H9 (cell line): ENCODE measurements at regions not wholly inside any gene's neighbourhood (a gene's known extent, or its start where the extent isn't known, plus 50 kb on each side); places are given as distances from the start of the nearest gene placed in this dataset.

Experiments used
- DNase-seq: peaks from one replicate; pipeline ENCODE4 v3.0.0-alpha.2; 2017
- H2AFZ ChIP-seq: one replicate; pipeline ENCODE4 v1.6.1; 2013; ENCODE audit warnings: mild to moderate bottlenecking, low read length, control low read depth, moderate library complexity
- H2AK5ac ChIP-seq: 2 replicates; pipeline ENCODE4 v1.6.1; 2013; ENCODE audit warnings: low read length, control low read depth, mixed read lengths; ENCODE audit not compliant: insufficient read length
- H2BK120ac ChIP-seq: one replicate; pipeline ENCODE4 v1.6.1; 2013; ENCODE audit warnings: low read depth, mild to moderate bottlenecking, low read length, control low read depth, inconsistent platforms; ENCODE audit not compliant: poor library complexity, severe bottlenecking
- H2BK12ac ChIP-seq: 2 replicates; pipeline ENCODE4 v1.6.1; 2013; ENCODE audit warnings: low read length, control low read depth, mixed read lengths, low read depth; ENCODE audit not compliant: insufficient read length
- H2BK15ac ChIP-seq: 2 replicates; pipeline ENCODE4 v1.6.1; 2013; ENCODE audit warnings: low read depth, low read length, control low read depth
- H2BK20ac ChIP-seq: one replicate; pipeline ENCODE4 v1.6.1; 2013; ENCODE audit warnings: low read depth, mild to moderate bottlenecking, low read length, control low read depth, inconsistent platforms; ENCODE audit not compliant: poor library complexity, severe bottlenecking
- H2BK5ac ChIP-seq: 2 replicates; pipeline ENCODE4 v1.6.1; 2013; ENCODE audit warnings: low read length, control low read depth, mixed read lengths; ENCODE audit not compliant: insufficient read length
- H3K14ac ChIP-seq: 2 replicates; pipeline ENCODE4 v1.6.1; 2013; ENCODE audit warnings: low read length, control low read depth; ENCODE audit not compliant: insufficient read depth
- H3K18ac ChIP-seq: 2 replicates; pipeline ENCODE4 v1.6.1; 2013; ENCODE audit warnings: low read depth, mild to moderate bottlenecking, mixed read lengths, low read length, control low read depth; ENCODE audit not compliant: insufficient read length
- H3K23ac ChIP-seq: 2 replicates; pipeline ENCODE4 v1.6.1; 2013; ENCODE audit warnings: low read length, control low read depth, mixed read lengths, low read depth; ENCODE audit not compliant: insufficient read length
- H3K23me2 ChIP-seq: 2 replicates; pipeline ENCODE4 v1.6.1; 2013; ENCODE audit warnings: low read depth, mild to moderate bottlenecking, mixed read lengths, low read length, control low read depth; ENCODE audit not compliant: insufficient read length, poor library complexity, severe bottlenecking
- H3K27ac ChIP-seq: 2 replicates; pipeline ENCODE4 v1.5.1; 2013; ENCODE audit warnings: low read length, control low read depth, mixed read lengths, low read depth; ENCODE audit not compliant: insufficient read length
- H3K27me3 ChIP-seq: 2 replicates; pipeline ENCODE4 v1.6.1; 2013; ENCODE audit warnings: low read length, control low read depth, inconsistent platforms; ENCODE audit not compliant: insufficient read depth
- H3K4ac ChIP-seq: 2 replicates; pipeline ENCODE4 v1.6.1; 2013; ENCODE audit warnings: low read depth, mild to moderate bottlenecking, control low read depth, inconsistent platforms, low read length, moderate library complexity
- H3K4me1 ChIP-seq: 2 replicates; pipeline ENCODE4 v1.6.1; 2013; ENCODE audit warnings: low read length, control low read depth, inconsistent platforms; ENCODE audit not compliant: insufficient read depth
- H3K4me2 ChIP-seq: 2 replicates; pipeline ENCODE4 v1.6.1; 2013; ENCODE audit warnings: low read length, control low read depth, mixed read lengths; ENCODE audit not compliant: insufficient read length, insufficient read depth
- H3K56ac ChIP-seq: 2 replicates; pipeline ENCODE4 v1.6.1; 2013; ENCODE audit warnings: low read depth, mild to moderate bottlenecking, mixed read lengths, low read length, control low read depth; ENCODE audit not compliant: insufficient read length
- H3K79me1 ChIP-seq: 2 replicates; pipeline ENCODE4 v1.6.1; 2013; ENCODE audit warnings: low read depth, mild to moderate bottlenecking, moderate library complexity, low read length, control low read depth, inconsistent platforms; ENCODE audit not compliant: insufficient read depth, poor library complexity, severe bottlenecking
- H3K79me2 ChIP-seq: 2 replicates; pipeline ENCODE4 v1.6.1; 2013; ENCODE audit warnings: low read length, control low read depth, inconsistent platforms; ENCODE audit not compliant: insufficient read depth
- H3K9ac ChIP-seq: 2 replicates; pipeline ENCODE4 v1.6.1; 2013; ENCODE audit warnings: low read length, control low read depth, mixed read lengths; ENCODE audit not compliant: insufficient read length; ENCODE audit errors: extremely low read depth
- H3K9me3 ChIP-seq: one replicate; pipeline ENCODE4 v1.6.1; 2013; ENCODE audit warnings: low read depth, low read length, inconsistent platforms; ENCODE audit not compliant: control insufficient read depth
- H3T11ph ChIP-seq: one replicate; pipeline ENCODE4 v1.6.1; 2013; ENCODE audit warnings: mild to moderate bottlenecking, low read length, control low read depth, inconsistent platforms
- H4K20me1 ChIP-seq: one replicate; pipeline ENCODE4 v1.6.1; 2013; ENCODE audit not compliant: control insufficient read depth, insufficient read length, insufficient read depth
- H4K5ac ChIP-seq: 2 replicates; pipeline ENCODE4 v1.6.1; 2013; ENCODE audit warnings: low read depth, mild to moderate bottlenecking, mixed read lengths, low read length, control low read depth; ENCODE audit not compliant: insufficient read length
- H4K8ac ChIP-seq: replicated peaks from 2 replicates; pipeline ENCODE4 v1.6.1; 2013; ENCODE audit warnings: low read length, control low read depth, mixed read lengths, low read depth; ENCODE audit not compliant: insufficient read length
- H4K91ac ChIP-seq: 2 replicates; pipeline ENCODE4 v1.6.1; 2013; ENCODE audit warnings: low read depth, mild to moderate bottlenecking, moderate library complexity, mixed read lengths, low read length, control low read depth; ENCODE audit not compliant: insufficient read length
- H3K27ac Mint-ChIP-seq, 3 experiments: 2 replicates in 2 of 3; 3 replicates in 1 of 3; pipeline ENCODE4 v1.8.0; 2020 to 2021; ENCODE audit warnings: mixed read lengths in 3 of 3, mild to moderate bottlenecking in 1 of 3, moderate library complexity in 1 of 3
- H3K27me3 Mint-ChIP-seq: 2 replicates; pipeline ENCODE4 v1.8.0; 2021; ENCODE audit warnings: low read depth, mild to moderate bottlenecking, moderate library complexity, mixed read lengths
- H3K36me3 Mint-ChIP-seq, 3 experiments: 2 replicates in 2 of 3; 3 replicates in 1 of 3; pipeline ENCODE4 v1.8.0; 2020 to 2021; ENCODE audit warnings: low read depth in 3 of 3, mixed read lengths in 3 of 3; ENCODE audit not compliant: insufficient read depth in 1 of 3
- H3K4me1 Mint-ChIP-seq, 2 experiments: 2 replicates each; pipeline ENCODE4 v1.8.0; 2020; ENCODE audit warnings: mixed read lengths in 2 of 2
- H3K4me3 Mint-ChIP-seq, 2 experiments: 2 replicates in 1 of 2; 3 replicates in 1 of 2; pipeline ENCODE4 v1.8.0; 2020 to 2021; ENCODE audit warnings: mild to moderate bottlenecking in 2 of 2, mixed read lengths in 2 of 2, moderate library complexity in 1 of 2
- H3K9me3 Mint-ChIP-seq, 2 experiments: 2 replicates in 1 of 2; 3 replicates in 1 of 2; pipeline ENCODE4 v1.8.0; 2020; ENCODE audit warnings: mild to moderate bottlenecking in 2 of 2, mixed read lengths in 2 of 2, moderate library complexity in 1 of 2
- WGBS: extraction: QIAGEN DNeasy Blood & Tissue Kit; methylation state at CpG from one replicate; pipeline ENCODE4 v1.1.7; 2013; ENCODE audit warnings: missing lambda C conversion rate, low lambda C conversion rate, mixed read lengths; ENCODE audit not compliant: insufficient read length; ENCODE audit errors: extremely low coverage; 5-methylcytosine and 5-hydroxymethylcytosine counted together
- TF ChIP-seq, protein P1 (sequence below): fragments of 200-600 bp; sonication (generic); conservative IDR thresholded peaks from 3 replicates; pipeline ENCODE4 v1.8.0; 2021; ENCODE audit warnings: antibody characterized with exemption, mild to moderate bottlenecking

DNA sequence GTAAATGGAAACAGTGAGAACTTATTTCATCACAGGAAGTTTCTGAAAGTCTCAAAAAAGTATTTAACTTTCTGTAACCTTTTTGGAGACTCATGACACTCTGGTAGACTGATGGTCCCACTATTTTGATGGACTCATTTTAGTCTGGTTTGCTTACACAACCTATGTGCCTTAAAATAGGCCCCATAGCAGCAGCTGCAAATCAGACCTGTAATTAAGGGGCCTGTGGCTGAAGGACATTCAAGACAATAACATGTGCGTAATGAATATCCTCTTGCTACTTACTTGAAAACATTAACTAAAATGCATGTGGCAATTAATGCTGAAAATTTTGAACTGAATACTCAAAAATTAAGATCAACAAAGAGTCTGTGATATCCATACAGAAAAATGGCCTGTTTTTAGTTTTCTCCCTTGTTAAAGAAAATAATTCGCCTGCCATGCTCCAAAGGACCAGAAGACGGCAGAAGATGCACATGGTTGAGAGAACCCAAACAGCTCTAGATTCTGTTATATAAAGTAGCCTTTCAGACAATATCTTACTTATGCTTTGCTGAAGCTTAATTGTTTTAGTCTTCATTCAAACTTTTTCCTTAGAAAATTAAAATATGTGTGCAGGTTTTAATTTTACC lies 568.5 kb downstream of the KCNA4 start:
- H2BK5ac ChIP-seq: no peak overlapping the region
- H4K8ac ChIP-seq: no peak overlapping the region
- Mint-ChIP-seq H3K4me3 (no peak overlapping the region), H3K27me3 (peaks cover 1% of the 10 kb centered on the region; the same call in 1 of the 2 replicates), H3K9me3 (no peaks in the 10 kb centered on the region; a peak in 1 of 5 replicates), H3K36me3 (no peaks in the 10 kb centered on the region), H3K27ac (no peak overlapping the region), H3K4me1 (peaks cover 10 to 21% of the 10 kb centered on the region in 2 experiments)
- H3K18ac ChIP-seq: no peak overlapping the region
- no peak overlapping the region for H3K9ac ChIP-seq
- no peaks in the 10 kb centered on the region for H3K9me3 ChIP-seq
- no peak overlapping the region for H2AK5ac ChIP-seq
- no peaks in the 10 kb centered on the region for H3K23me2 ChIP-seq
- TF ChIP-seq, protein P1, sequence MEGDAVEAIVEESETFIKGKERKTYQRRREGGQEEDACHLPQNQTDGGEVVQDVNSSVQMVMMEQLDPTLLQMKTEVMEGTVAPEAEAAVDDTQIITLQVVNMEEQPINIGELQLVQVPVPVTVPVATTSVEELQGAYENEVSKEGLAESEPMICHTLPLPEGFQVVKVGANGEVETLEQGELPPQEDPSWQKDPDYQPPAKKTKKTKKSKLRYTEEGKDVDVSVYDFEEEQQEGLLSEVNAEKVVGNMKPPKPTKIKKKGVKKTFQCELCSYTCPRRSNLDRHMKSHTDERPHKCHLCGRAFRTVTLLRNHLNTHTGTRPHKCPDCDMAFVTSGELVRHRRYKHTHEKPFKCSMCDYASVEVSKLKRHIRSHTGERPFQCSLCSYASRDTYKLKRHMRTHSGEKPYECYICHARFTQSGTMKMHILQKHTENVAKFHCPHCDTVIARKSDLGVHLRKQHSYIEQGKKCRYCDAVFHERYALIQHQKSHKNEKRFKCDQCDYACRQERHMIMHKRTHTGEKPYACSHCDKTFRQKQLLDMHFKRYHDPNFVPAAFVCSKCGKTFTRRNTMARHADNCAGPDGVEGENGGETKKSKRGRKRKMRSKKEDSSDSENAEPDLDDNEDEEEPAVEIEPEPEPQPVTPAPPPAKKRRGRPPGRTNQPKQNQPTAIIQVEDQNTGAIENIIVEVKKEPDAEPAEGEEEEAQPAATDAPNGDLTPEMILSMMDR: peak; percentile 80
- no peak overlapping the region for H3K56ac ChIP-seq
- no peak overlapping the region for H3T11ph ChIP-seq
- H3K27ac ChIP-seq: no peak overlapping the region
- no peak overlapping the region for H2BK120ac ChIP-seq
- no peaks in the 10 kb centered on the region for H4K20me1 ChIP-seq
- H4K91ac ChIP-seq: no peak overlapping the region
- H3K23ac ChIP-seq: no peak overlapping the region
- H2BK15ac ChIP-seq: no peak overlapping the region
- H2BK20ac ChIP-seq: no peak overlapping the region
- peaks cover 4% of the 10 kb centered on the region; the same call in 1 of the 2 replicates for H3K4me1 ChIP-seq
- H2AFZ ChIP-seq: no peak overlapping the region
- no peaks in the 10 kb centered on the region for H3K79me1 ChIP-seq
- no peak overlapping the region for H3K14ac ChIP-seq
- H3K27me3 ChIP-seq: no peaks in the 10 kb centered on the region
- WGBS: no CpG with 5 or more reads among the region's 3 CpGs
- no peak for DNase-seq
- no peak overlapping the region for H3K4me2 ChIP-seq
- no peak overlapping the region for H4K5ac ChIP-seq
- H3K4ac ChIP-seq: no peak overlapping the region
- no peak overlapping the region for H2BK12ac ChIP-seq
- no peaks in the 10 kb centered on the region for H3K79me2 ChIP-seq
